ENCODE measurements at regions not wholly inside any gene's neighbourhood (a gene's known extent, or its start where the extent isn't known, plus 50 kb on each side); places are given as distances from the start of the nearest gene placed in this dataset.

DNA sequence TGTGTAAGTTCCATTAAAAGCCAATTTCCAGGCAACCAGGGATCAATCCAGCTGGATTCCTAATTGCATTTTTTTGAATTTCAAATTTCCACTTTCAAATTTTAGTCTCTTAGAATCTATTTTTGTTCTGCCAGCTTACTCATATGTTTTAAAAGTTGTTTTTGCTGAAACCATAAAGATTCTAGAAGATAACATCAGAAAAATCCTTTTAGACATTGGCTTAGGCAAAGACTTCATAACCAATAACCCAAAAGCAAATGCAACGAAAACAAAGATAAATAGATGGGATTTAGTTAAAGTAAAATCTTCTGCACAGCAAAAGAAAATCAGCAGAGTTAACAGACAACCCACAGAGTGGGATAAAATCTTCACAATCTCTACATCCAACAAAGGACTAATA lies 253.3 kb downstream of the AEBP2 start:
- no peak for TF ChIP-seq POLR2A (IDR thresholded peaks at IDR 0.05; ENCODE audit: low read depth, low read length)
- TF ChIP-seq POLR2AphosphoS5 (IDR thresholded peaks at IDR 0.05; ENCODE audit: low read depth, low read length), result no peak

Data from GM12892 (cell line).